Activated CD4-positive, alpha-beta T cell treated with anti-CD3 and anti-CD28 coated beads for 36 hours (primary cell): ENCODE measurements at regions not wholly inside any gene's neighbourhood (a gene's known extent, or its start where the extent isn't known, plus 50 kb on each side); places are given as distances from the start of the nearest gene placed in this dataset.
A peak's percentile ranks its signal among the peaks of the same experiment; 100 is the strongest.

Experiments used
- ATAC-seq: fragments of 200-7000 bp; cut with Tn5 transposase; one replicate; pipeline ENCODE4 v1.10.0; 2021; ENCODE audit warnings: mild to moderate bottlenecking, moderate library complexity
- CTCF ChIA-PET: fragments of 350-600 bp; sonication (Branson Sonifier 250); formaldehyde crosslinking; loops from one replicate; lab custom pipeline; 2021; ENCODE audit warnings: antibody characterized with exemption; lab: Charles Lee
- POLR2A ChIA-PET: fragments of 350-600 bp; sonication (Branson Sonifier 250); formaldehyde crosslinking; loops from one replicate; lab custom pipeline; 2021; ENCODE audit warnings: antibody characterized with exemption, inconsistent platforms; lab: Charles Lee
- DNase-seq: peaks from one replicate; pipeline ENCODE4 v3.0.0-alpha.2; 2020
- H3K27ac Mint-ChIP-seq: one replicate; pipeline ENCODE4 v1.8.0; 2021; ENCODE audit warnings: mixed read lengths
- H3K27me3 Mint-ChIP-seq: one replicate; pipeline ENCODE4 v1.8.0; 2021; ENCODE audit warnings: mixed read lengths
- H3K36me3 Mint-ChIP-seq: one replicate; pipeline ENCODE4 v1.8.0; 2021; ENCODE audit warnings: low read depth, mixed read lengths
- H3K4me1 Mint-ChIP-seq: one replicate; pipeline ENCODE4 v1.8.0; 2021; ENCODE audit warnings: mixed read lengths
- H3K4me3 Mint-ChIP-seq: one replicate; pipeline ENCODE4 v1.8.0; 2021; ENCODE audit warnings: mild to moderate bottlenecking, moderate library complexity, mixed read lengths
- H3K9me3 Mint-ChIP-seq: one replicate; pipeline ENCODE4 v1.8.0; 2021; ENCODE audit warnings: low read depth, mixed read lengths
- intact Hi-C, 2 experiments: fragments of 100-400 bp; cut with DNase I in 1 of 2; cut with micrococcal nuclease in 1 of 2; formaldehyde crosslinking; loops; one replicate each; pipeline versions ENCODE4 v1.14.2 to v1.15.1; 2022 to 2024; cut with DNase I, micrococcal nuclease

- ATAC-seq (peak; percentile 55), DNase-seq (no peak)
- no peak overlapping the region for H3K4me3 Mint-ChIP-seq
- peaks cover 3% of the 10 kb centered on the region for H3K4me1 Mint-ChIP-seq
- H3K27me3 Mint-ChIP-seq = peaks cover 6% of the 10 kb centered on the region
- ChIA-PET POLR2A (no interaction called here), CTCF (interaction anchor here (0.7 kb wide), 1 partner anchor 63 kb away, joined by 4 read pairs; no protein-coding TSS in a partner anchor)
- no peak overlapping the region for H3K27ac Mint-ChIP-seq
- no peaks in the 10 kb centered on the region for H3K9me3 Mint-ChIP-seq
- intact Hi-C loops = no loop called here
- H3K36me3 Mint-ChIP-seq = no peaks in the 10 kb centered on the region
Measured at GRCh38 chr12:126780343-126780742, 1486.6 kb upstream of the TMEM132C start.

DNA sequence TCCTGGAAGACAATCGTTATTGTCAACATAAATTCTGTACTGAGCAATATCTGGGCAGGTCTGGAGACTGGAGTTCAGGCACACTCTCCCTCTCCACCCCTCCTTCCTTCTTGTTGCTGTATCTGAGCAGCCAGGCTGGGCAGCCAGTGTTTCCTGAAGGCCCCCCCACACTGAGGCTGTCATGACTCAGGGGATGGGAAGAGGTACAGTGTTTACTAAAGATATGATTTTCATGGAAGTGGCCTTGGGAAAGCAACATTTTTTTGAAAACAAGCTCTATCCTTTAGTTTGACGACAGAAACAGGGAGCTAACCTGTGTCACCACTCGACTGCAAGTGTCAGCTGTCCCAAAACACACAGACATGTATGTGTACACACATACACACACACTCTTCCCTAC is 1485.4 kb upstream of the TMEM132C start:
- intact Hi-C loops = no loop called here
- CTCF ChIA-PET = interaction anchor here (1.3 kb wide), 1 partner anchor 93 kb away, joined by 4 read pairs; no protein-coding TSS in a partner anchor
- no peak for DNase-seq
- H3K27me3 Mint-ChIP-seq = peaks cover 5% of the 10 kb centered on the region
- H3K36me3 Mint-ChIP-seq = no peaks in the 10 kb centered on the region
- no peak overlapping the region for H3K27ac Mint-ChIP-seq
- POLR2A ChIA-PET = no interaction called here
- no peak for ATAC-seq
- H3K9me3 Mint-ChIP-seq = no peaks in the 10 kb centered on the region
- no peak overlapping the region for H3K4me3 Mint-ChIP-seq
- peaks cover 3% of the 10 kb centered on the region for H3K4me1 Mint-ChIP-seq

DNA sequence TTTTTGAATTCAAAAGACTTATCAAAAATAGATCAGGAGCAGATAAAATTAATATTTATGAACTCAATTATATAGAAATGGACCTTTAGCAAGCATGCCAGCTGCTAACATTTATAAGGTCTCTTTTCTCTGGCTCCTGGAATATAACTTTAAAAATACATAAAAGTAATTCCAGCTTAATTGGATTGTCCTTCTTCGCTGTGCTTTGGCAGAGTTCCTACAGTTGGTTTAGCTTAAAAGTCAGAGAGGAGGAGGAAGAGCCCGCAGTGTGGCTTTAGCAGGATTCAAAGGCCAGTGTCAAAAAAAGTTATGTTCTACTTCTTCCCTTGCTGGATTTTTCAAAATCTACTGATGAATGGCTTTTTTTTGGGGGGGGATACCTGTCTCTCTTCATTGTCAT is 1484.9 kb upstream of the TMEM132C start:
- H3K4me1 Mint-ChIP-seq = peaks cover 3% of the 10 kb centered on the region
- no peaks in the 10 kb centered on the region for H3K9me3 Mint-ChIP-seq
- H3K27me3 Mint-ChIP-seq = peaks cover 5% of the 10 kb centered on the region
- H3K36me3 Mint-ChIP-seq = no peaks in the 10 kb centered on the region
- DNase-seq (no peak), ATAC-seq (no peak)
- no peak overlapping the region for H3K27ac Mint-ChIP-seq
- intact Hi-C loops = no loop called here
- POLR2A ChIA-PET = no interaction called here
- CTCF ChIA-PET = interaction anchor here (1.3 kb wide), 1 partner anchor 93 kb away, joined by 4 read pairs; no protein-coding TSS in a partner anchor
- no peak overlapping the region for H3K4me3 Mint-ChIP-seq

DNA sequence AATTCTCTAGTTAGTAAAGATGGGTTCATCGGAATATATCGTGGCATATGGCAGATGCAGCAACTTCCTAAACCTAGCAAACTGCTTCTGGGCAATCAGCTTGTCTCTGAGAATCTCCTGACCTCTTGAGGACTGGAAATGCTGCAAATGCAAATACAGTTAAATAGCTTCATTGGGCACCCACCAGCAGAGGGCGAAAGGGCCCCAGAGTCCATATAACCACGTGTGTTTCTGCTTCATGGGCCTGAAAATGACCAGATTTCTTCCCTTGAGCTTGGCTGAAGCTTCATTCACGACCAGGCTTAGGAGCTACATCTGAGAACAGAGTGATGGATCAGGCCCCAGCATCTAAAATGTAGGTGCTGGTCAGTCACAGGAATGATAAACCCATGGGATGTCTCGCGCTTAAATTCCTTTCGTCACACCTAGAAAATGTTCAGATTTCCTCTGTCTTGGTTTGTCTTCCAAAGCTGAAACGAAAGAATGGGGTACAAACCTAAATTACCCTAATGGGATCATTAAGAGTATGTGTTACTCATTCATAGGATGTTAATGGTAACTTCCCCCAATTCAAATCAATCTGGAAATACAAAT is 1482.5 kb upstream of the TMEM132C start:
- Mint-ChIP-seq H3K4me3 (no peak overlapping the region), H3K27ac (no peak overlapping the region), H3K4me1 (peaks cover 3% of the 10 kb centered on the region), H3K36me3 (no peaks in the 10 kb centered on the region), H3K27me3 (peaks cover 2% of the 10 kb centered on the region), H3K9me3 (no peaks in the 10 kb centered on the region)
- ChIA-PET CTCF (interaction anchor here (0.7 to 1.6 kb wide), 8 partner anchors 8 to 597 kb away, joined by 3 to 5 read pairs (median 4); no protein-coding TSS in a partner anchor), POLR2A (interaction anchor here (0.7 kb wide), 1 partner anchor 243 kb away, joined by 3 read pairs; no protein-coding TSS in a partner anchor)
- DNase-seq (peak; percentile 65), ATAC-seq (no peak)
- intact Hi-C loops = loop anchor here (1.0 to 2.0 kb wide), 2 partner anchors 90 to 596 kb away; no protein-coding TSS in a partner anchor

DNA sequence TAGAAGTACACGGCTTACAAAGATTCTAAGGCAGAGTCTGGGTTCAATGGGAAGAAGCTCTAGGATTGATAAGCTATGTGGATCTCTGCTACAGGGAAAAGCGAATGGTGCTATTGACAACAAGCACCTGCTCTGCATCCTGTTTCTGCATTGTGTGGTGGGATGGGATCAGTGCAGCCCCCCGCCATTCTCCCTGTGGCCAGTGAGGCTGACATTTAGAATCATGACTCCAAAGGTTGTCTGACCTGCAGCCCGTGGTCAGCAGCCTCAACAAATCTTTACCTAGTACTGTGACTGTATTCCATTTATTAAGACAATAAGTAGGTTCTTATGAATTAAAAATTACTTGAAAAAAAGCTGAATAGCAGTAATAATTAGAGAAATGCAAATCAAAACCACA is 1477.0 kb upstream of the TMEM132C start:
- ATAC-seq (no peak), DNase-seq (no peak)
- H3K9me3 Mint-ChIP-seq = no peaks in the 10 kb centered on the region
- POLR2A ChIA-PET = no interaction called here
- H3K27me3 Mint-ChIP-seq = no peaks in the 10 kb centered on the region
- H3K4me3 Mint-ChIP-seq = no peak overlapping the region
- H3K27ac Mint-ChIP-seq = no peak overlapping the region
- H3K4me1 Mint-ChIP-seq = no peaks in the 10 kb centered on the region
- CTCF ChIA-PET = interaction anchor here (0.6 to 0.7 kb wide), 2 partner anchors 281 to 1025 kb away, joined by 3 read pairs; no protein-coding TSS in a partner anchor
- intact Hi-C loops = no loop called here
- no peaks in the 10 kb centered on the region for H3K36me3 Mint-ChIP-seq

DNA sequence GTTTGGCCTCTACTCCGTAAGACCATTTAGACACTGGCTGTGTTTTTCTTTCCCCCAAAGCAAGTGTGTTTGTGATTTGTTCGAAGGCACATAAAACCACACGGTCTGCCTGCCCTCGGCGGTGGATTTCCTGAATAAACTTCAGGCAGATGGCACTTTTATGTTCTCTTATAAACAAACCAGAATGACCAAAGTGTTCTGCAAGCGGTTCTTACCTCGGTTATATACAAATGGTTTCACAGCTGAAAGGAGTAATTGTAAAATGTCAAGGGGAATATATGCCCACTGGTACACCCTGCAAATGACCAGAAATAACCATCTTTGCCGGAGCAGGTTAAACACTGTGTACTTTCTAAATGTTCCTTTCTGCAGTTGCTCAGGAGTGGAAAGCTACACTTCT is 1475.8 kb upstream of the TMEM132C start:
- H3K27ac Mint-ChIP-seq = no peak overlapping the region
- no peak overlapping the region for H3K4me3 Mint-ChIP-seq

GRCh38 chr12:126792411-126792810 is 1474.6 kb upstream of the TMEM132C start:
- DNase-seq = no peak
- no peaks in the 10 kb centered on the region for H3K36me3 Mint-ChIP-seq
- no peak overlapping the region for H3K4me3 Mint-ChIP-seq
- no peaks in the 10 kb centered on the region for H3K4me1 Mint-ChIP-seq
- ChIA-PET CTCF (interaction anchor here (0.7 kb wide), 1 partner anchor 19 kb away, joined by 3 read pairs; no protein-coding TSS in a partner anchor), POLR2A (no interaction called here)
- H3K27ac Mint-ChIP-seq = no peak overlapping the region
- intact Hi-C loops = no loop called here
- ATAC-seq = no peak
- no peaks in the 10 kb centered on the region for H3K27me3 Mint-ChIP-seq
- H3K9me3 Mint-ChIP-seq = no peaks in the 10 kb centered on the region

More for the DNA sequence above, 1475.8 kb upstream of the TMEM132C start:
- Mint-ChIP-seq H3K27me3 (no peaks in the 10 kb centered on the region), H3K4me1 (no peaks in the 10 kb centered on the region), H3K36me3 (no peaks in the 10 kb centered on the region), H3K9me3 (no peaks in the 10 kb centered on the region)
- no peak for ATAC-seq
- ChIA-PET POLR2A (no interaction called here), CTCF (no interaction called here)
- DNase-seq = no peak
- intact Hi-C loops = no loop called here

DNA sequence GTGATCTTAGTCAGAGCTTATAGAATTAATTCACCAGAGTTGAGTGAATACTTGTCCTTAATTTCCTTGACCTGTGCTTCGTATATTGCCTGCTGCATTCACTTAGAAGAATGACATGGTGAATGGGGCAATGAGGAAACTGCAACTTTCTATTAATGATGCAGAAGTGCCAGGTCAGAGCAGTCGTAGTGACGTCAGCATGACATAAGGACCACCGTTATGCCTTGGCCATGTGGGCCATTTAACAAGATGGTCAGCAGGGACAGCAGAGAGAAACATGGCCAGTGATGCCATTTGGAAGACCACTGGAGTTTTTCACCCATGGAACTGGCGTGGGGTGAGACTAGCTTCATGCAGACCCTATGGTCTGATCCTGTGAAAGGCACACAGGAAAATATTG is 1469.4 kb upstream of the TMEM132C start:
- Mint-ChIP-seq H3K4me3 (no peak overlapping the region), H3K36me3 (no peaks in the 10 kb centered on the region), H3K9me3 (no peaks in the 10 kb centered on the region), H3K4me1 (no peaks in the 10 kb centered on the region), H3K27ac (no peak overlapping the region), H3K27me3 (no peaks in the 10 kb centered on the region)
- intact Hi-C loops = no loop called here
- ChIA-PET CTCF (no interaction called here), POLR2A (no interaction called here)
- no peak for DNase-seq
- ATAC-seq = no peak

DNA sequence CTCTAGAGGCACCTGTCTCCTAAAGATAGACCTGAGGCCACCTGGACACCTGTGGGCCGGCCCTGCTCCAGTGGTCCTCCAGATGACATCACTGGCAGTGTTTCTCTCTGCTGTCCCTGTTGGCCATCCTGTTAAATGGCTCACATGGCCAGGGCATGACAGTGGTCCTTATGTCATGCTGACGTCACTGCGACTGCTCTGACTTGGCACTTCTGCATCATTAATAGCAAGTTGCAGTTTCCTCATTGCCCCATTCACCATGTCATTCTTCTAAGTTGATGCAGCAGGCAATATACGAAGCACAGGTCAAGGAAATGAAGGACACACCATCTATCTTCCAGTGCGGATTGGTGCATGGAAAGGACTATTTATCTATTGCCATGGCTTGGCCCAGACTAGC is 1468.5 kb upstream of the TMEM132C start:
- no peaks in the 10 kb centered on the region for H3K36me3 Mint-ChIP-seq
- intact Hi-C loops = no loop called here
- no peaks in the 10 kb centered on the region for H3K9me3 Mint-ChIP-seq
- DNase-seq = no peak
- ChIA-PET POLR2A (no interaction called here), CTCF (no interaction called here)
- no peaks in the 10 kb centered on the region for H3K4me1 Mint-ChIP-seq
- no peak overlapping the region for H3K4me3 Mint-ChIP-seq
- H3K27me3 Mint-ChIP-seq = no peaks in the 10 kb centered on the region
- H3K27ac Mint-ChIP-seq = no peak overlapping the region
- no peak for ATAC-seq

DNA sequence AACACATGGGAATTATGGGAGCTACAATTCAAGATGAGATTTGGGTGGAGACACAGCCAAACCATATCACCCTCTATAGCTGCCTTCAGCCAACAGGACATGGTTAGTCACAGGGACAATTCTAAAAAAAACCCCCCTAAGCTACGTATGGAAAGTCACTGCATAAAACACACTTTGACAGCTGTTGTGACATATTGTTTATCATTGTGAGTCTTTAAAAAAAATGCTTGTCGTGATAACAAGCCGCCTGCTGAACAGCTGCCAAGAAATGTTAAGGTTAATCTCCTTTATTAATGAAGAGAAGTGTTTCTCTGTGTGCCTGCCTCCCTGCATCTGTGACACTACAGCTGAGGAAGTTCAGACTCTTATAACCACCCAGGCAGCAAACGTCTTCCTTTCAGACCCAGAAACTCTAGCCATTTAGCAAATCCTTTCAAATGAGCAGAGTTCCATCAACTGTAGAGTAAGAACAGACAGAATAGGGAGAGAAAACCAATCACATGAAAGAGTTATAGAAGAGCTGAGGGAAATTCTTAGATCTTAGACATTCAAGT is 1459.6 kb upstream of the TMEM132C start:
- H3K27ac Mint-ChIP-seq = no peak overlapping the region
- DNase-seq (no peak), ATAC-seq (no peak)
- ChIA-PET CTCF (no interaction called here), POLR2A (no interaction called here)
- no peaks in the 10 kb centered on the region for H3K36me3 Mint-ChIP-seq
- H3K4me1 Mint-ChIP-seq = no peaks in the 10 kb centered on the region
- intact Hi-C loops = no loop called here
- H3K4me3 Mint-ChIP-seq = no peak overlapping the region
- H3K27me3 Mint-ChIP-seq = no peaks in the 10 kb centered on the region
- no peaks in the 10 kb centered on the region for H3K9me3 Mint-ChIP-seq

DNA sequence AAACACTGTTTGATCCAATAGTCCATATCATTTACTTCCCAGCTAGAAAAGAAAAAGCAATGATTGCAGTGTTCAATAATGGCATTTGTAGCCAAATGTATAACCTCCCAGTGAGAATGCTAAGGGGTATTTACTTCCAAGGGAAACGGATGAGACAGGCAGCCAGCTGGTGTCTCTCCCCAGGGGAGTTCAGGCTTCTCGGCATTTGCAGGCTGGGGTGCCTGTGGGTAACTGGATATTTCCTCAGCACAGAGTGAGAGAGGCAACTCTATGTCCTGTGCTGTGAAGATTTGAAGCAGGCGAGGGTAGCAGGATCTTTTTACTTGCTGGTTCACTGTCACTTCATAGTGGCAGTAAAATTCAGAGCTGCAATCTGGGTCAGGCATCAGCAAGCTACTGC is 1455.6 kb upstream of the TMEM132C start:
- no peaks in the 10 kb centered on the region for H3K27me3 Mint-ChIP-seq
- intact Hi-C loops = no loop called here
- no peak for ATAC-seq

GRCh38 chr12:126819554-126819953 is 1447.4 kb upstream of the TMEM132C start:
- Mint-ChIP-seq H3K4me3 (no peak overlapping the region), H3K4me1 (no peaks in the 10 kb centered on the region), H3K27ac (no peak overlapping the region), H3K36me3 (no peaks in the 10 kb centered on the region), H3K9me3 (peaks cover 14% of the 10 kb centered on the region), H3K27me3 (no peaks in the 10 kb centered on the region)
- ChIA-PET CTCF (no interaction called here), POLR2A (no interaction called here)
- DNase-seq = no peak
- intact Hi-C loops = no loop called here
- ATAC-seq = no peak

More for the DNA sequence above, 1455.6 kb upstream of the TMEM132C start:
- no peaks in the 10 kb centered on the region for H3K9me3 Mint-ChIP-seq
- no peaks in the 10 kb centered on the region for H3K4me1 Mint-ChIP-seq
- ChIA-PET CTCF (no interaction called here), POLR2A (no interaction called here)
- no peak overlapping the region for H3K4me3 Mint-ChIP-seq
- DNase-seq = no peak
- H3K27ac Mint-ChIP-seq = no peak overlapping the region
- H3K36me3 Mint-ChIP-seq = no peaks in the 10 kb centered on the region
